HG03103 (cell line): ENCODE measurements at regions not wholly inside any gene's neighbourhood (a gene's known extent, or its start where the extent isn't known, plus 50 kb on each side); places are given as distances from the start of the nearest gene placed in this dataset.
"Not testable (repeated sequence)": the region's sequence is repeated elsewhere in the genome, so short reads cannot be mapped to it uniquely, and the experiment has no call there.

Source experiments
- ATAC-seq: cut with Tn5 transposase; IDR thresholded peaks from one replicate; pipeline ENCODE4 v1.9.1; 2021; ENCODE audit warnings: low read depth; ENCODE audit not compliant: unreplicated experiment

- ATAC-seq, result no peak
These were observed 186.1 kb upstream of the IZUMO3 start for GRCh38 chr9:24731754-24732153.

DNA sequence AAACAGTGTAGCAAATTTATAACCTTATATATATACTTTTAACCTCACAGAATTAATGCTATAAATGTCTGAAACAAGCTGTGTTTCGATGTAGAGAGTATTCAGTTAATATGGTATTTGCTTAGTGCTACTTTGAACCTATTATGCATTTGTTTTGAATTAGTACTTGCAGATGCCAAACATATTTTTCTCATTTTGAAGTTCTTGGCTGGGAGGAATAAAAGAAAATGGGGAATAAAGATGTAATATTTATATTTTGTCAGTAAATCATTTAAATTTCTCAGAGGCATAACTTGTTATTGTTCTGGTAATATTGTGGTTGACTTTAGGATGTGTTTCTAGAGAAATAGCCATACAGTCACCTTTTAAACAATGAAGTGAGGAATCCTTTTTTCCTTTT lies 175.9 kb upstream of the IZUMO3 start:
- ATAC-seq, result no peak

DNA sequence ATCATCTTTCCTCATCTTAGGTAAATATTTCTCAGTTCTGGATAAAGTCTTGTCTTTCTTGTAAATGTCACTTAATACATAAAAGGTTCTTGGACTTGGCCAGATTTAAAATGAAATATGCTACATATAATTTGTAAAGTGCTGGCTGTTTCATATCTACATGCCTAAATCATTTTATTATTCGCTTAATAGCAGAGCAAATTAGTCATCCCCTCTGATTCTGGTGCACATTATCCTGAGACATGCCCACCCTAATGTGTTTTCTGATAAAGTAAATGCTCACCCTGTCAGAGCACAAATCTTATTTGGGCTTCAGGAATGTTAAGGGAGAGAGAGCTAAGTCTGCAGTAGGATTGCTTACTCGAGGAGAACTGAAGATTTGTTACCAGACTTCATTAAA lies 166.5 kb upstream of the IZUMO3 start:
- no peak for ATAC-seq

- ATAC-seq, result no peak
These were observed 163.1 kb upstream of the IZUMO3 start for GRCh38 chr9:24708814-24709213.

- ATAC-seq, result no peak
These were observed 153.3 kb upstream of the IZUMO3 start for GRCh38 chr9:24698881-24699518.

DNA sequence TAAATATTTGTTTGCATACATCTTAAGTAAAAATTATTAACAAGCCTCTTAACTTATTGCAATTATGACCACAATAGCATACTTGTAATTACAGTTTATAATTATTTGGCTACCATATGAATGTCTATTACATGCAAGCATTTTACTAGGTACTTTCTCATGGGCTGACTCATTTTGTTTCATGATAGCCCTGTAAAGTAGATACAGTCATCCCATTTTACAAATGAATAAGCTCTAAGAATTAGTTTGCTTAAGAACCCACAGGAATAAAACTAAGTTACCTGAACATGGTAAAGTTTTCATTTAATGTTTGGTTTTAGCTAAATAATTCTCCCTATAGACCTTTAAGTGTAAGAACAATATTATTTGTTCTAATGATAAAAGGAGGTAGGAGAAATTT lies 126.6 kb upstream of the IZUMO3 start:
- ATAC-seq, result no peak

GRCh38 chr9:24657387-24657786 lies 111.7 kb upstream of the IZUMO3 start:
- no peak for ATAC-seq

GRCh38 chr9:24652181-24652580 lies 106.5 kb upstream of the IZUMO3 start:
- no peak for ATAC-seq

- not testable (repeated sequence) for ATAC-seq
These were observed 83.1 kb upstream of the IZUMO3 start for GRCh38 chr9:24628809-24629208.

- ATAC-seq, result no peak
These were observed 79.4 kb upstream of the IZUMO3 start for GRCh38 chr9:24625097-24625496.

DNA sequence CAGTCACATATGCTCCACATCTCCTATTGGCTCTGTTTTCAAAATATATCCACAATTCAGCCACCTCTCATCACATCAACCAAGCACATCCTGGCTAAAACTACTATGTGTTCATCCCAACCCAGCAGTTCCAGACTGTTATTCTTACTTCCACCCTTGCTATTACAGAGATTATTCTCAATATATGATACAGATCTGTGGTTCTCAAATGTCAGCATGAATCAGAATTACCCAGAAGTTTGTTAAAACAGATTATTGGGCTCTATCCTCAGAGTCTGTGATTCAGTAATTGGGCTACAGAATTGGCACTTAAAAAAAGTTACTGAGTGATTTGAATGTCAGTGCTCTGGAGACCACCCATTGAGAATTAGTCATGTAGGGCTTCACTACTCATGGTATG lies 78.8 kb upstream of the IZUMO3 start:
- ATAC-seq, result no peak

- ATAC-seq, result no peak
These were observed 75.0 kb upstream of the IZUMO3 start for GRCh38 chr9:24620741-24621140.

GRCh38 chr9:24616863-24617262 lies 71.2 kb upstream of the IZUMO3 start:
- no peak for ATAC-seq

GRCh38 chr9:24614070-24614469 lies 68.4 kb upstream of the IZUMO3 start:
- ATAC-seq, result no peak

DNA sequence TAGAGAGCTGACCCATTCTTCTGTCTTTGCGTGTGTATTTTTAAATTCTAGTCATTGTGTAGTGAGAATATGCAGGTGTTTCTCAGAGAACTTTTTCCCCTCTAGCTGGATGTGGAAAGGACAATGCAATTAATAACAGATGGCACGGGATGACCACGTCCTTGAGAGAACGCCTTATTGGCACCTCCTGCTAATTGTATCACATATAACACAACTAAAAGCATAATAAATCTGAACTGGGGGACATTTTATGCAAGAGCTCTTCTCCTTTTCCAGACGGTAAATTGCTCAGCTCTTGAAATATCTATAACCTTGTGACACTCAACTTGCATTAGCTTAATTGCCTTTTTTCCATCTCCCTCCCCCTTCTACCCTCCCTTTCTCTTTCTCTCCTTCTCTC lies 62.9 kb upstream of the IZUMO3 start:
- no peak for ATAC-seq

- no peak for ATAC-seq
These were observed 57.1 kb upstream of the IZUMO3 start for GRCh38 chr9:24602693-24603352.
